ENCODE measurements at regions not wholly inside any gene's neighbourhood (a gene's known extent, or its start where the extent isn't known, plus 50 kb on each side); places are given as distances from the start of the nearest gene placed in this dataset.

DNA sequence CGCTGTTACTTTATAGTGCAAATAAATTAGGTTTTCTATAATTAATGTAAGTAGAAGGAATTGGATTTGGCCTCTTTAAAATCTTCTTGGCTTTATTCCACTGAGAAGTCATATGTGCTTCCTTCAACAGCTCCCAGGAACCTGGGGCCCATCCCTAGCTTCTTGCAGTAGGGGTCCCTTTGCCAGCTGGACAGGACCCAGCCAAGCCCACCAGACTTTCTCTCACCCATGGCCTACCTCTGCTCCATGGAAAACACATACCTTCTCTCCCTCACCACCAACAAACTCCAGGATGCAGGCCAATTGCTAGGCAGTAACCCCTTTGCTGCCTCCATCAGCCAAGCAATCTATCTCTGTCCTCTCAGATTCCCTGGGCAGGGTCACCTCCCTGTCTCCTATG, 84.0 kb downstream of the RSL24D1 start:
- H3K9me3 ChIP-seq: no peaks in the 10 kb centered on the region
- no peaks in the 10 kb centered on the region for H3K36me3 ChIP-seq
- H3K4me3 ChIP-seq: no peak overlapping the region
- intact Hi-C loops (cut with DNase I): no loop called here
- no peak for DNase-seq (ENCODE audit: extremely low spot score)
- no peak for TF ChIP-seq EP300 (IDR thresholded peaks at IDR 0.05)
- TF ChIP-seq POLR2AphosphoS5 (IDR thresholded peaks at IDR 0.05): no peak
- TF ChIP-seq, protein P1, sequence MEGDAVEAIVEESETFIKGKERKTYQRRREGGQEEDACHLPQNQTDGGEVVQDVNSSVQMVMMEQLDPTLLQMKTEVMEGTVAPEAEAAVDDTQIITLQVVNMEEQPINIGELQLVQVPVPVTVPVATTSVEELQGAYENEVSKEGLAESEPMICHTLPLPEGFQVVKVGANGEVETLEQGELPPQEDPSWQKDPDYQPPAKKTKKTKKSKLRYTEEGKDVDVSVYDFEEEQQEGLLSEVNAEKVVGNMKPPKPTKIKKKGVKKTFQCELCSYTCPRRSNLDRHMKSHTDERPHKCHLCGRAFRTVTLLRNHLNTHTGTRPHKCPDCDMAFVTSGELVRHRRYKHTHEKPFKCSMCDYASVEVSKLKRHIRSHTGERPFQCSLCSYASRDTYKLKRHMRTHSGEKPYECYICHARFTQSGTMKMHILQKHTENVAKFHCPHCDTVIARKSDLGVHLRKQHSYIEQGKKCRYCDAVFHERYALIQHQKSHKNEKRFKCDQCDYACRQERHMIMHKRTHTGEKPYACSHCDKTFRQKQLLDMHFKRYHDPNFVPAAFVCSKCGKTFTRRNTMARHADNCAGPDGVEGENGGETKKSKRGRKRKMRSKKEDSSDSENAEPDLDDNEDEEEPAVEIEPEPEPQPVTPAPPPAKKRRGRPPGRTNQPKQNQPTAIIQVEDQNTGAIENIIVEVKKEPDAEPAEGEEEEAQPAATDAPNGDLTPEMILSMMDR (IDR thresholded peaks at IDR 0.05): no peak
- no peak for TF ChIP-seq POLR2A (IDR thresholded peaks at IDR 0.05; ENCODE audit: low read depth)
- H3K27ac ChIP-seq (replicated peaks in 1 of 4): no peak overlapping the region
- 46% methylated on average over 1 of the region's 1 CpG for WGBS
- no peaks in the 10 kb centered on the region for H3K27me3 ChIP-seq
- H3K4me1 ChIP-seq: no peaks in the 10 kb centered on the region

DNA sequence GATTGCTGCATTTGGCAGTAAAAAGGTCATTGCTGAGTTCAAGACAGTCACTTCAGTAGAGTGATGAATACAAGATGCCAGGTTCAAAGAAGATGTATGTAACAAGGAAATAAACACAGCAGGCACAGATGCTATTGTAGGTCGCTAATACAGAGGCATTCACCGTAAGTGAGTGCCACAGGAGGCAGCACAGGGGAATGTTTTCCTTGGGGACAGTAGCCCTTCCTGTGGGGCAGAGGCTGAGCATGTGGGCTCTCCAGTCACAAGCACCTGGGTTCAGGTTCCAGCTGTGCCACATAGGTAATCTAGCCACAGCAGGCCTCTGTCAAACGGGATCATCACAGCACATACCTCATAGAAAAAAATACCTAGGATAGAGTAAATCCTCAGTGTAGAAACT, 86.3 kb downstream of the RSL24D1 start:
- H3K27me3 ChIP-seq: no peaks in the 10 kb centered on the region
- intact Hi-C loops (cut with DNase I): no loop called here
- no peak overlapping the region for H3K27ac ChIP-seq (replicated peaks in 1 of 4)
- H3K4me1 ChIP-seq: no peaks in the 10 kb centered on the region
- TF ChIP-seq, protein P1 (IDR thresholded peaks at IDR 0.05): no peak
- TF ChIP-seq POLR2A (IDR thresholded peaks at IDR 0.05; ENCODE audit: low read depth): no peak
- no peak for TF ChIP-seq POLR2AphosphoS5 (IDR thresholded peaks at IDR 0.05)
- TF ChIP-seq EP300 (IDR thresholded peaks at IDR 0.05): no peak
- H3K4me3 ChIP-seq: no peak overlapping the region
- no peaks in the 10 kb centered on the region for H3K9me3 ChIP-seq
- WGBS: 19% methylated on average over 3 of the region's 3 CpGs
- DNase-seq (ENCODE audit: extremely low spot score): no peak
- no peaks in the 10 kb centered on the region for H3K36me3 ChIP-seq

DNA sequence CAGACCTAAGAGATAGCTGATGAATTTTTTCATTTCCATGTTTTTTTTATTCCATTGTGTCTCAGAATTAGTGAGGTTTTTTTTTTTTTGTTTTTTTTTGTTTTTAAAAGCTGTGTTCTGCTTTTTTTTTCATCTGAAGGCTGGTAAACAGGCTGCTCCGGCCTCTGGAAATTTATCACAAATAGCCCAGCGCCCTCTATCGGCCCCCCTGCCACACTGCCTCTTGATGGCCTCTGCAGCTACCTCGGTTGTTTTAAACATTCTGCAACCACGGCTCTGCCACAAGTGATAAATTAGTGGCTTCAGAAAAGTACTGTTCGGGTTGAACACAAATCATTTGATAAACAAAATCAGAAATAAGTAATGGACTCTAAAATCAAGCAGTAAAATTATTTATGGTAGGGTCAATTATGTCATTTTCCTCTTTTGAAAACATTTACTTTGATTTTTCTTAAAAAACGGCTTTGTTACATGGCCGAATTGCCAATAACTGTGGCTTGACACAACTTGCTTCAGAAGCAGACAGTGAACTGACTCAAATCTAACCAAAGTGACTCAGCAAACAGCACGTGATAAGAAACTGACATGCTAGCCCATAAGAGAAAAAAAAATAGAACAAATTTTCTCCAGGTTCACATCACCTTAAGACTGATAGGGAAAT, 87.8 kb downstream of the RSL24D1 start:
- intact Hi-C loops (cut with DNase I): no loop called here
- TF ChIP-seq, protein P1 (IDR thresholded peaks at IDR 0.05): peak; percentile 30 to 49 (median 36)
- no peak for TF ChIP-seq POLR2A (IDR thresholded peaks at IDR 0.05; ENCODE audit: low read depth)
- TF ChIP-seq EP300 (IDR thresholded peaks at IDR 0.05): no peak
- no peak for TF ChIP-seq POLR2AphosphoS5 (IDR thresholded peaks at IDR 0.05)

DNA sequence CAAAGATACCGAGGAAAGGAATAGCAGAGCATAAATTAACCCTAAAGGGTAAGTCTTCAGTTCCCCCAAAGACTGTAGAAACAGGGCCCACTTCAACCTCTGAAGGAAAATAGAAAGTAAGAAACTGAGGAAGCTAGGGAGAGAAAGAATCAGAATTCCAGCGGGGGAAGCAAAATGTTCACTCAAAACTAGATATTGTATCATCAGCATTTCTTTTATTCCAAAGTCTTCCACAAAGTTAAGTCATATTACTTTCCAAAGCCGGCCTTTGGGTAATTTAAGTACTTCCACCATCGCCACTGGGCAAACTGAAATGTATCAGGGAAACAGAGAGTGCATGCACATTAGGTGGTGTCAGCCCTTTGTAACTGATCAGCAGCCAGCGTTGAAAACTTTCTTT, 88.3 kb downstream of the RSL24D1 start:
- H3K36me3 ChIP-seq: no peaks in the 10 kb centered on the region
- no peaks in the 10 kb centered on the region for H3K9me3 ChIP-seq
- H3K27ac ChIP-seq (replicated peaks in 1 of 4): no peak overlapping the region
- H3K4me3 ChIP-seq: no peak overlapping the region
- no peaks in the 10 kb centered on the region for H3K4me1 ChIP-seq
- TF ChIP-seq EP300 (IDR thresholded peaks at IDR 0.05) (no peak), POLR2A (IDR thresholded peaks at IDR 0.05; ENCODE audit: low read depth) (no peak)
- no peak for DNase-seq (ENCODE audit: extremely low spot score)
- intact Hi-C loops (cut with DNase I): no loop called here
- 66% methylated on average over 5 of the region's 5 CpGs for WGBS
- no peaks in the 10 kb centered on the region for H3K27me3 ChIP-seq

More for the DNA sequence above, 87.8 kb downstream of the RSL24D1 start:
- H3K4me1 ChIP-seq: no peaks in the 10 kb centered on the region
- H3K27ac ChIP-seq (replicated peaks in 1 of 4): no peak overlapping the region
- no peaks in the 10 kb centered on the region for H3K27me3 ChIP-seq
- no peak overlapping the region for H3K4me3 ChIP-seq
- 20% methylated on average over 9 of the region's 9 CpGs for WGBS
- H3K36me3 ChIP-seq: no peaks in the 10 kb centered on the region
- DNase-seq (ENCODE audit: extremely low spot score): no peak
- no peaks in the 10 kb centered on the region for H3K9me3 ChIP-seq

DNA sequence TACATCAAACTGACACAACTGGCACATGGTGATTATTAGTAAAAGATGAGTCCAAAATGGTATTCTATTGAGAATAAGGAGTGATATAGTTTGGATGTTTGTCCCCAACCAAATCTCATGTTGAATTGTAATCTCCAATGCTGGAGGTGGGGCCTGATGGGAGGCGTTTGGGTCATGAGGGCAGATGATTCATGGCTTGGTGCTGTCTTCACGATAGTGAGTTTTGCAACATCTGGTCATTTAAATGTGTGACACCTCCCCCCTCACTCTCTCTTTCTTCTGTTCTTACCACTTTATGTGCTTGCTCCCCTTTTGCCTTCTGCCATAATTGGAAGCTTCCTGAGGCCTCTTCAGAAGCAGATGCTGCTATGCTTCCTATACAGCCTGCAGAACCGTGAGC, 90.6 kb downstream of the RSL24D1 start:
- Histone ChIP-seq H3K4me1 (no peaks in the 10 kb centered on the region), H3K27me3 (no peaks in the 10 kb centered on the region), H3K36me3 (no peaks in the 10 kb centered on the region), H3K9me3 (no peaks in the 10 kb centered on the region), H3K27ac (replicated peaks in 1 of 4) (no peak overlapping the region), H3K4me3 (no peak overlapping the region)
- no peak for DNase-seq (ENCODE audit: extremely low spot score)
- intact Hi-C loops (cut with DNase I): no loop called here
- 74% methylated on average over 3 of the region's 3 CpGs for WGBS
- TF ChIP-seq EP300 (IDR thresholded peaks at IDR 0.05) (no peak), POLR2AphosphoS5 (IDR thresholded peaks at IDR 0.05) (no peak), POLR2A (IDR thresholded peaks at IDR 0.05; ENCODE audit: low read depth) (no peak)
- TF ChIP-seq, protein P1 (IDR thresholded peaks at IDR 0.05): no peak

Measured in esophagus muscularis mucosa (tissue), 4 donors.